GM23338 (cell line): ENCODE measurements at regions not wholly inside any gene's neighbourhood (a gene's known extent, or its start where the extent isn't known, plus 50 kb on each side); places are given as distances from the start of the nearest gene placed in this dataset.

ENCODE experiments used
- ATAC-seq: fragments of 200-7000 bp; cut with Tn5 transposase; 3 replicates; pipeline ENCODE4 v1.9.1; 2020
- DNase-seq: peaks from one replicate; pipeline ENCODE4 v3.0.0-alpha.2; 2015; ENCODE audit warnings: low spot score
- H2AFZ ChIP-seq: fragments of 200-600 bp; sonication (generic); 2 replicates; pipeline ENCODE4 v1.8.0; 2016; ENCODE audit warnings: antibody characterized with exemption, mild to moderate bottlenecking, moderate library complexity
- H3F3A ChIP-seq: fragments of 200-600 bp; sonication (generic); replicated peaks from 2 replicates; pipeline ENCODE4 v1.8.0; 2017; ENCODE audit warnings: antibody characterized with exemption, mixed run types, low read depth
- H3K27ac ChIP-seq: fragments of 200-600 bp; sonication (generic); 2 replicates; pipeline ENCODE4 v1.6.1; 2016; ENCODE audit warnings: low read depth
- H3K27me3 ChIP-seq: fragments of 200-600 bp; sonication (generic); 2 replicates; pipeline ENCODE4 v1.8.0; 2016; ENCODE audit warnings: mild to moderate bottlenecking, mixed run types, moderate library complexity; ENCODE audit not compliant: insufficient read depth
- H3K36me3 ChIP-seq: fragments of 200-600 bp; sonication (generic); 2 replicates; pipeline ENCODE4 v1.8.0; 2016; ENCODE audit warnings: mild to moderate bottlenecking; ENCODE audit not compliant: insufficient read depth
- H3K4me1 ChIP-seq: fragments of 200-600 bp; sonication (generic); 2 replicates; pipeline ENCODE4 v1.8.0; 2016; ENCODE audit warnings: mild to moderate bottlenecking, moderate library complexity; ENCODE audit not compliant: insufficient read depth
- H3K4me2 ChIP-seq: fragments of 200-600 bp; sonication (generic); 2 replicates; pipeline ENCODE4 v1.7.1; 2017; ENCODE audit warnings: mixed run types
- H3K4me3 ChIP-seq: fragments of 200-600 bp; sonication (generic); 2 replicates; pipeline ENCODE4 v1.6.1; 2016; ENCODE audit warnings: mixed run types
- H3K79me2 ChIP-seq: fragments of 200-600 bp; sonication (generic); replicated peaks from 2 replicates; pipeline ENCODE4 v1.8.0; 2017; ENCODE audit warnings: mild to moderate bottlenecking; ENCODE audit not compliant: insufficient read depth
- H3K9me2 ChIP-seq: fragments of 200-600 bp; sonication (generic); 2 replicates; pipeline ENCODE4 v1.8.0; 2017; ENCODE audit not compliant: insufficient read depth
- H4K20me1 ChIP-seq: fragments of 200-600 bp; sonication (generic); replicated peaks from 2 replicates; pipeline ENCODE4 v1.8.0; 2017; ENCODE audit warnings: mild to moderate bottlenecking; ENCODE audit not compliant: insufficient read depth
- H3K27ac Mint-ChIP-seq: 2 replicates; pipeline ENCODE4 v1.8.0; 2020; ENCODE audit warnings: inconsistent platforms, mild to moderate bottlenecking, moderate library complexity, mixed read lengths
- H3K27me3 Mint-ChIP-seq: 3 replicates; pipeline ENCODE4 v1.8.0; 2022; ENCODE audit warnings: low read depth, mild to moderate bottlenecking, moderate library complexity, mixed read lengths, inconsistent platforms; ENCODE audit not compliant: insufficient read depth, poor library complexity
- H3K36me3 Mint-ChIP-seq: 3 replicates; pipeline ENCODE4 v1.8.0; 2021; ENCODE audit warnings: low read depth, mild to moderate bottlenecking, inconsistent platforms, moderate library complexity, mixed read lengths
- H3K4me1 Mint-ChIP-seq: 3 replicates; pipeline ENCODE4 v1.8.0; 2020; ENCODE audit warnings: mild to moderate bottlenecking, inconsistent platforms, mixed read lengths
- H3K4me3 Mint-ChIP-seq: 3 replicates; pipeline ENCODE4 v1.8.0; 2021; ENCODE audit warnings: moderate library complexity, mild to moderate bottlenecking, inconsistent platforms, mixed read lengths
- H3K9me3 Mint-ChIP-seq: 3 replicates; pipeline ENCODE4 v1.8.0; 2020; ENCODE audit warnings: moderate library complexity, mild to moderate bottlenecking, inconsistent platforms, mixed read lengths
- CREB1 ChIP-seq: fragments of 250-450 bp; sonication (Bioruptor Pico); IDR thresholded peaks from 2 replicates; pipeline ENCODE4 v1.5.0; 2020; ENCODE audit warnings: low read depth, mild to moderate bottlenecking, moderate library complexity
- EZH2 ChIP-seq: fragments of 200-600 bp; sonication (generic); IDR thresholded peaks from one replicate; pipeline ENCODE4 v1.8.0; 2017; ENCODE audit warnings: antibody characterized with exemption, mild to moderate bottlenecking, low read depth; ENCODE audit not compliant: unreplicated experiment
- EZH2phosphoT487 ChIP-seq: fragments of 200-600 bp; sonication (generic); IDR thresholded peaks from one replicate; pipeline ENCODE4 v1.8.1; 2018; ENCODE audit warnings: antibody characterized with exemption; ENCODE audit not compliant: unreplicated experiment
- JUNB ChIP-seq: IDR thresholded peaks from one replicate; pipeline ENCODE4 v1.6.1; 2016; ENCODE audit warnings: antibody characterized with exemption; ENCODE audit not compliant: unreplicated experiment
- NANOG ChIP-seq: IDR thresholded peaks from 2 replicates; pipeline ENCODE4 v1.6.1; 2016; ENCODE audit warnings: antibody characterized with exemption, borderline replicate concordance
- POLR2AphosphoS5 ChIP-seq: IDR thresholded peaks from 2 replicates; pipeline ENCODE4 v1.6.1; 2016; ENCODE audit warnings: antibody characterized with exemption, low read depth
- STAT1 ChIP-seq: IDR thresholded peaks from one replicate; pipeline ENCODE4 v1.6.1; 2016; ENCODE audit warnings: antibody characterized with exemption; ENCODE audit not compliant: unreplicated experiment
- ZNF114 ChIP-seq: fragments of 250-450 bp; sonication (Bioruptor Pico); IDR thresholded peaks from 2 replicates; pipeline ENCODE4 v1.5.0; 2020; ENCODE audit warnings: mild to moderate bottlenecking, moderate library complexity
- ZNF331 ChIP-seq: fragments of 250-450 bp; sonication (Bioruptor Pico); IDR thresholded peaks from 2 replicates; pipeline ENCODE4 v1.5.0; 2020; ENCODE audit warnings: low read depth, mild to moderate bottlenecking, moderate library complexity
- TF ChIP-seq, protein P1 (sequence below): IDR thresholded peaks from one replicate; pipeline ENCODE4 v1.6.1; 2018; ENCODE audit warnings: antibody characterized with exemption; ENCODE audit not compliant: unreplicated experiment
- TF ChIP-seq, protein P2 (sequence below), 2 experiments: fragments of 200-600 bp in 1 of 2; sonication (generic) in 1 of 2; conservative IDR thresholded peaks; 2 replicates each; pipeline versions ENCODE4 v1.5.1 to v1.6.1; 2016 to 2017; ENCODE audit warnings: antibody characterized with exemption in 2 of 2, low read depth in 2 of 2, mild to moderate bottlenecking in 2 of 2, moderate library complexity in 1 of 2
- TF ChIP-seq, protein P3 (sequence below): IDR thresholded peaks from 2 replicates; pipeline ENCODE4 v1.6.1; 2016; ENCODE audit warnings: antibody characterized with exemption
- TF ChIP-seq, protein P4 (sequence below): fragments of 250-450 bp; sonication (Bioruptor Pico); IDR thresholded peaks from 2 replicates; pipeline ENCODE4 v1.5.0; 2020; ENCODE audit warnings: mild to moderate bottlenecking, moderate library complexity

DNA sequence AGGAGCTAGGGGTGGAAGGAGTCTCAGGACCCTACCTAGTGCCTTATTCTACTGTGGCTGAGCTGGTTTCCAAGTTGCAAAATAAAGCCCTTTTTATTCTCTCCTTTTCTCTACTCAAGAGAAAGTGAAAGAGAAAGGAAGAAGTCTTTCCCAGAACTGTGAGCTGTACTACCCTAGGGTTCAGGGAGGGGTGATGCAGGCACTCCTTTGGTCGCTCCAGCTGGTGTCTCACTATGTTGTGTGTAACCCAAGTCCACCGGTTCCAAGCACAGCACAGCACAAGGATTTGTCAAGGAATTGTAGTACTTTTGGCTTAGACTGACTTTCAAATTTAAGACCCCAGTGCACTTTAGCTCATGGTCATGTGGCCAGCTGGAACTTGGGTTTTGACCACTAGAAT lies 1721.7 kb downstream of the OTOL1 start:
- no peak overlapping the region for H3K27ac ChIP-seq
- no peaks in the 10 kb centered on the region for H3K36me3 ChIP-seq
- H2AFZ ChIP-seq = no peak overlapping the region
- H3K4me2 ChIP-seq = no peak overlapping the region
- TF ChIP-seq ZNF114 (CRISPR knock-in tag) = no peak
- no peak for TF ChIP-seq EZH2
- TF ChIP-seq, protein P1, sequence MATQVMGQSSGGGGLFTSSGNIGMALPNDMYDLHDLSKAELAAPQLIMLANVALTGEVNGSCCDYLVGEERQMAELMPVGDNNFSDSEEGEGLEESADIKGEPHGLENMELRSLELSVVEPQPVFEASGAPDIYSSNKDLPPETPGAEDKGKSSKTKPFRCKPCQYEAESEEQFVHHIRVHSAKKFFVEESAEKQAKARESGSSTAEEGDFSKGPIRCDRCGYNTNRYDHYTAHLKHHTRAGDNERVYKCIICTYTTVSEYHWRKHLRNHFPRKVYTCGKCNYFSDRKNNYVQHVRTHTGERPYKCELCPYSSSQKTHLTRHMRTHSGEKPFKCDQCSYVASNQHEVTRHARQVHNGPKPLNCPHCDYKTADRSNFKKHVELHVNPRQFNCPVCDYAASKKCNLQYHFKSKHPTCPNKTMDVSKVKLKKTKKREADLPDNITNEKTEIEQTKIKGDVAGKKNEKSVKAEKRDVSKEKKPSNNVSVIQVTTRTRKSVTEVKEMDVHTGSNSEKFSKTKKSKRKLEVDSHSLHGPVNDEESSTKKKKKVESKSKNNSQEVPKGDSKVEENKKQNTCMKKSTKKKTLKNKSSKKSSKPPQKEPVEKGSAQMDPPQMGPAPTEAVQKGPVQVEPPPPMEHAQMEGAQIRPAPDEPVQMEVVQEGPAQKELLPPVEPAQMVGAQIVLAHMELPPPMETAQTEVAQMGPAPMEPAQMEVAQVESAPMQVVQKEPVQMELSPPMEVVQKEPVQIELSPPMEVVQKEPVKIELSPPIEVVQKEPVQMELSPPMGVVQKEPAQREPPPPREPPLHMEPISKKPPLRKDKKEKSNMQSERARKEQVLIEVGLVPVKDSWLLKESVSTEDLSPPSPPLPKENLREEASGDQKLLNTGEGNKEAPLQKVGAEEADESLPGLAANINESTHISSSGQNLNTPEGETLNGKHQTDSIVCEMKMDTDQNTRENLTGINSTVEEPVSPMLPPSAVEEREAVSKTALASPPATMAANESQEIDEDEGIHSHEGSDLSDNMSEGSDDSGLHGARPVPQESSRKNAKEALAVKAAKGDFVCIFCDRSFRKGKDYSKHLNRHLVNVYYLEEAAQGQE = no peak
- TF ChIP-seq, protein P2, sequence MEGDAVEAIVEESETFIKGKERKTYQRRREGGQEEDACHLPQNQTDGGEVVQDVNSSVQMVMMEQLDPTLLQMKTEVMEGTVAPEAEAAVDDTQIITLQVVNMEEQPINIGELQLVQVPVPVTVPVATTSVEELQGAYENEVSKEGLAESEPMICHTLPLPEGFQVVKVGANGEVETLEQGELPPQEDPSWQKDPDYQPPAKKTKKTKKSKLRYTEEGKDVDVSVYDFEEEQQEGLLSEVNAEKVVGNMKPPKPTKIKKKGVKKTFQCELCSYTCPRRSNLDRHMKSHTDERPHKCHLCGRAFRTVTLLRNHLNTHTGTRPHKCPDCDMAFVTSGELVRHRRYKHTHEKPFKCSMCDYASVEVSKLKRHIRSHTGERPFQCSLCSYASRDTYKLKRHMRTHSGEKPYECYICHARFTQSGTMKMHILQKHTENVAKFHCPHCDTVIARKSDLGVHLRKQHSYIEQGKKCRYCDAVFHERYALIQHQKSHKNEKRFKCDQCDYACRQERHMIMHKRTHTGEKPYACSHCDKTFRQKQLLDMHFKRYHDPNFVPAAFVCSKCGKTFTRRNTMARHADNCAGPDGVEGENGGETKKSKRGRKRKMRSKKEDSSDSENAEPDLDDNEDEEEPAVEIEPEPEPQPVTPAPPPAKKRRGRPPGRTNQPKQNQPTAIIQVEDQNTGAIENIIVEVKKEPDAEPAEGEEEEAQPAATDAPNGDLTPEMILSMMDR (conservative IDR thresholded peaks at IDR 0.05; ENCODE audit: low read depth in 2 of 2) = no peak
- TF ChIP-seq JUNB = no peak
- TF ChIP-seq ZNF331 (CRISPR knock-in tag) = no peak
- no peak for TF ChIP-seq STAT1
- TF ChIP-seq NANOG = no peak
- TF ChIP-seq, protein P3, sequence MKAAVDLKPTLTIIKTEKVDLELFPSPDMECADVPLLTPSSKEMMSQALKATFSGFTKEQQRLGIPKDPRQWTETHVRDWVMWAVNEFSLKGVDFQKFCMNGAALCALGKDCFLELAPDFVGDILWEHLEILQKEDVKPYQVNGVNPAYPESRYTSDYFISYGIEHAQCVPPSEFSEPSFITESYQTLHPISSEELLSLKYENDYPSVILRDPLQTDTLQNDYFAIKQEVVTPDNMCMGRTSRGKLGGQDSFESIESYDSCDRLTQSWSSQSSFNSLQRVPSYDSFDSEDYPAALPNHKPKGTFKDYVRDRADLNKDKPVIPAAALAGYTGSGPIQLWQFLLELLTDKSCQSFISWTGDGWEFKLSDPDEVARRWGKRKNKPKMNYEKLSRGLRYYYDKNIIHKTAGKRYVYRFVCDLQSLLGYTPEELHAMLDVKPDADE = no peak
- TF ChIP-seq EZH2phosphoT487 = no peak
- TF ChIP-seq, protein P4, sequence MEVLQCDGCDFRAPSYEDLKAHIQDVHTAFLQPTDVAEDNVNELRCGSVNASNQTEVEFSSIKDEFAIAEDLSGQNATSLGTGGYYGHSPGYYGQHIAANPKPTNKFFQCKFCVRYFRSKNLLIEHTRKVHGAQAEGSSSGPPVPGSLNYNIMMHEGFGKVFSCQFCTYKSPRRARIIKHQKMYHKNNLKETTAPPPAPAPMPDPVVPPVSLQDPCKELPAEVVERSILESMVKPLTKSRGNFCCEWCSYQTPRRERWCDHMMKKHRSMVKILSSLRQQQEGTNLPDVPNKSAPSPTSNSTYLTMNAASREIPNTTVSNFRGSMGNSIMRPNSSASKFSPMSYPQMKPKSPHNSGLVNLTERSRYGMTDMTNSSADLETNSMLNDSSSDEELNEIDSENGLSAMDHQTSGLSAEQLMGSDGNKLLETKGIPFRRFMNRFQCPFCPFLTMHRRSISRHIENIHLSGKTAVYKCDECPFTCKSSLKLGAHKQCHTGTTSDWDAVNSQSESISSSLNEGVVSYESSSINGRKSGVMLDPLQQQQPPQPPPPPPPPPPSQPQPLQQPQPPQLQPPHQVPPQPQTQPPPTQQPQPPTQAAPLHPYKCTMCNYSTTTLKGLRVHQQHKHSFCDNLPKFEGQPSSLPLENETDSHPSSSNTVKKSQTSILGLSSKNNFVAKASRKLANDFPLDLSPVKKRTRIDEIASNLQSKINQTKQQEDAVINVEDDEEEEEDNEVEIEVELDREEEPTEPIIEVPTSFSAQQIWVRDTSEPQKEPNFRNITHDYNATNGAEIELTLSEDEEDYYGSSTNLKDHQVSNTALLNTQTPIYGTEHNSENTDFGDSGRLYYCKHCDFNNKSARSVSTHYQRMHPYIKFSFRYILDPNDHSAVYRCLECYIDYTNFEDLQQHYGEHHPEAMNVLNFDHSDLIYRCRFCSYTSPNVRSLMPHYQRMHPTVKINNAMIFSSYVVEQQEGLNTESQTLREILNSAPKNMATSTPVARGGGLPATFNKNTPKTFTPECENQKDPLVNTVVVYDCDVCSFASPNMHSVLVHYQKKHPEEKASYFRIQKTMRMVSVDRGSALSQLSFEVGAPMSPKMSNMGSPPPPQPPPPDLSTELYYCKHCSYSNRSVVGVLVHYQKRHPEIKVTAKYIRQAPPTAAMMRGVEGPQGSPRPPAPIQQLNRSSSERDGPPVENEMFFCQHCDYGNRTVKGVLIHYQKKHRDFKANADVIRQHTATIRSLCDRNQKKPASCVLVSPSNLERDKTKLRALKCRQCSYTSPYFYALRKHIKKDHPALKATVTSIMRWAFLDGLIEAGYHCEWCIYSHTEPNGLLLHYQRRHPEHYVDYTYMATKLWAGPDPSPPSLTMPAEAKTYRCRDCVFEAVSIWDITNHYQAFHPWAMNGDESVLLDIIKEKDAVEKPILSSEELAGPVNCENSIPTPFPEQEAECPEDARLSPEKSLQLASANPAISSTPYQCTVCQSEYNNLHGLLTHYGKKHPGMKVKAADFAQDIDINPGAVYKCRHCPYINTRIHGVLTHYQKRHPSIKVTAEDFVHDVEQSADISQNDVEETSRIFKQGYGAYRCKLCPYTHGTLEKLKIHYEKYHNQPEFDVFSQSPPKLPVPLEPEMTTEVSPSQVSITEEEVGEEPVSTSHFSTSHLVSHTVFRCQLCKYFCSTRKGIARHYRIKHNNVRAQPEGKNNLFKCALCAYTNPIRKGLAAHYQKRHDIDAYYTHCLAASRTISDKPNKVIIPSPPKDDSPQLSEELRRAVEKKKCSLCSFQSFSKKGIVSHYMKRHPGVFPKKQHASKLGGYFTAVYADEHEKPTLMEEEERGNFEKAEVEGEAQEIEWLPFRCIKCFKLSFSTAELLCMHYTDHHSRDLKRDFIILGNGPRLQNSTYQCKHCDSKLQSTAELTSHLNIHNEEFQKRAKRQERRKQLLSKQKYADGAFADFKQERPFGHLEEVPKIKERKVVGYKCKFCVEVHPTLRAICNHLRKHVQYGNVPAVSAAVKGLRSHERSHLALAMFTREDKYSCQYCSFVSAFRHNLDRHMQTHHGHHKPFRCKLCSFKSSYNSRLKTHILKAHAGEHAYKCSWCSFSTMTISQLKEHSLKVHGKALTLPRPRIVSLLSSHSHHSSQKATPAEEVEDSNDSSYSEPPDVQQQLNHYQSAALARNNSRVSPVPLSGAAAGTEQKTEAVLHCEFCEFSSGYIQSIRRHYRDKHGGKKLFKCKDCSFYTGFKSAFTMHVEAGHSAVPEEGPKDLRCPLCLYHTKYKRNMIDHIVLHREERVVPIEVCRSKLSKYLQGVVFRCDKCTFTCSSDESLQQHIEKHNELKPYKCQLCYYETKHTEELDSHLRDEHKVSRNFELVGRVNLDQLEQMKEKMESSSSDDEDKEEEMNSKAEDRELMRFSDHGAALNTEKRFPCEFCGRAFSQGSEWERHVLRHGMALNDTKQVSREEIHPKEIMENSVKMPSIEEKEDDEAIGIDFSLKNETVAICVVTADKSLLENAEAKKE (CRISPR knock-in tag) = no peak
- no peak for TF ChIP-seq POLR2AphosphoS5
- no peak for TF ChIP-seq CREB1 (CRISPR knock-in tag)
- H3K4me1 ChIP-seq = no peaks in the 10 kb centered on the region
- Mint-ChIP-seq H3K9me3 (no peaks in the 10 kb centered on the region), H3K27me3 (no peaks in the 10 kb centered on the region), H3K36me3 (no peaks in the 10 kb centered on the region), H3K27ac (no peak overlapping the region), H3K4me1 (no peaks in the 10 kb centered on the region), H3K4me3 (no peak overlapping the region)
- H3K4me3 ChIP-seq = no peak overlapping the region
- DNase-seq = no peak
- no peaks in the 10 kb centered on the region for H4K20me1 ChIP-seq
- no peaks in the 10 kb centered on the region for H3K79me2 ChIP-seq
- ATAC-seq = no peak
- no peaks in the 10 kb centered on the region for H3F3A ChIP-seq
- H3K9me2 ChIP-seq = no peaks in the 10 kb centered on the region
- no peaks in the 10 kb centered on the region for H3K27me3 ChIP-seq
